Activated CD8-positive, alpha-beta memory T cell treated with anti-CD3 and anti-CD28 coated beads for 36 hours (primary cell): ENCODE measurements at regions not wholly inside any gene's neighbourhood (a gene's known extent, or its start where the extent isn't known, plus 50 kb on each side); places are given as distances from the start of the nearest gene placed in this dataset.

Source experiments
- CTCF ChIA-PET: fragments of 350-600 bp; sonication (Branson Sonifier 250); formaldehyde crosslinking; loops from one replicate; lab custom pipeline; 2021; ENCODE audit warnings: antibody characterized with exemption; lab: Charles Lee
- POLR2A ChIA-PET: fragments of 350-600 bp; sonication (Branson Sonifier 250); formaldehyde crosslinking; loops from one replicate; lab custom pipeline; 2021; ENCODE audit warnings: antibody characterized with exemption; lab: Charles Lee

DNA sequence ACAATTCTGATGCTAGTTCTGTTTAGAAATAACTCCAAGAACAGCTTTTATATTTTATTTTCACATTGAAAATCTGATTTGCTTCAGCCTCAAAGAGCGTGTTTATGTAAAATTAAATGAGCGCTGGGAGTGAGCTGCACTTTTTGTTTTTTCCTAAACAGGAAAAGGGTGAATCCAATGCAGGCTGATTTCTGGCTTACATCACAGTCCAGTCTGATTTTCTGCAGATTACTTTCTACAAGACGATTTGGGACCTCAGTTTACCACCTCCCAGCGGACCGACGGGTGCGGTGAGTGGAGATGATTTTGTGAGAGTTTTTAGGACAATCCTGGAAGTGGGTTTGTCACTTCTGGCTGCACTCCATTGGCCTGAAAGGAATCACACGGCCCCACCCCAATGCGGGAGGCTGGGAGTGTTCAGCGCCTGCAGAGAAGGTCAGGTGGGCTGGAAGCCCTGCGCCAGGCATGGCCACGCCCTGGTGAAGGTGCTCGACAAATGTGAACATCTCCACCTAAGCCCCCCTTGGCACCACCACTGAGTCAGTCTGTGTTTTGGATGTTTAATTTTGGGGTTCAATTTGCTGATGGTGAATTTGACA, 90.1 kb downstream of the ANKRD10 start:
- ChIA-PET POLR2A (no interaction called here), CTCF (no interaction called here)

DNA sequence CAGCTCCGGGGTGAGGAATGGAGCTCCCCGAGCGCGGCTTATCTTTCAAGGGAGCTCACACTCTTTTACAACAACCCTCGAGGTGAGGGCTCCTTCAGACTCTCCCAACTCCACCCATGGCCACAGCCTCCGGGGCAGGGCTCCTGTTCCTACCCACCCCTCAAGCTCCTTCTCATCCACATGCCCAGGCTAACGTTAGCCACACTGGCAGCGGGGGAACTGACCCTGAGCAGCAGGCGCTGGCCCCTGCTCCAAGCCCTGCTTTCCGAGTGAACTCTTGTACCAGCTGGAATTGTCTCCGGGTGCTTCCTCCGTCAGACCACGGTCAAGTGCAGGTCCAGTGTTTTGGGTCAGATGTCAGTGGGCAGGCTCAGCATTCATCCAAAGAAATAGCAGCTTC, 89.4 kb downstream of the ANKRD10 start:
- POLR2A ChIA-PET, result interaction anchor here (0.5 kb wide), 1 partner anchor 215 kb away, joined by 3 read pairs; no protein-coding TSS in a partner anchor
- CTCF ChIA-PET, result no interaction called here

DNA sequence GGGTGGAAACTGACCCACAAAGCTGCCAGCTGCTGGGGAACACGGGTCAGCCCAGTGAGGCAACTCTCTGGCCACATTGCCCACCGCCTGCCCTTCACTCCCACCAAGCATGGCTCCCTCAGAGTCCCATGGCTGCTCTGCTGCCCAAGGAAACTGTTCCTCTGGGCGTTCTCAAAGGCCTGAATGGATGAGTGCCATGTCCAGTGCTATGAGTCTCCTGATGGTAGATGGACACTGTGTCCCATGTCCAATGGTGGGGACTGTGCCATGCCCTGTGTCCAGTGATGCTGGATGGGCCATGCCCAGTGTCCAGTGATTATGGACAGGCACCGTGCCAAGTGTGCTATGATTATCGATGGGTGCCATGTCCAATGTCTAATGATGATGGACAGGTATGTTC, 88.8 kb downstream of the ANKRD10 start:
- POLR2A ChIA-PET, result interaction anchor here (0.5 kb wide), 1 partner anchor 216 kb away, joined by 3 read pairs; no protein-coding TSS in a partner anchor
- CTCF ChIA-PET, result no interaction called here

DNA sequence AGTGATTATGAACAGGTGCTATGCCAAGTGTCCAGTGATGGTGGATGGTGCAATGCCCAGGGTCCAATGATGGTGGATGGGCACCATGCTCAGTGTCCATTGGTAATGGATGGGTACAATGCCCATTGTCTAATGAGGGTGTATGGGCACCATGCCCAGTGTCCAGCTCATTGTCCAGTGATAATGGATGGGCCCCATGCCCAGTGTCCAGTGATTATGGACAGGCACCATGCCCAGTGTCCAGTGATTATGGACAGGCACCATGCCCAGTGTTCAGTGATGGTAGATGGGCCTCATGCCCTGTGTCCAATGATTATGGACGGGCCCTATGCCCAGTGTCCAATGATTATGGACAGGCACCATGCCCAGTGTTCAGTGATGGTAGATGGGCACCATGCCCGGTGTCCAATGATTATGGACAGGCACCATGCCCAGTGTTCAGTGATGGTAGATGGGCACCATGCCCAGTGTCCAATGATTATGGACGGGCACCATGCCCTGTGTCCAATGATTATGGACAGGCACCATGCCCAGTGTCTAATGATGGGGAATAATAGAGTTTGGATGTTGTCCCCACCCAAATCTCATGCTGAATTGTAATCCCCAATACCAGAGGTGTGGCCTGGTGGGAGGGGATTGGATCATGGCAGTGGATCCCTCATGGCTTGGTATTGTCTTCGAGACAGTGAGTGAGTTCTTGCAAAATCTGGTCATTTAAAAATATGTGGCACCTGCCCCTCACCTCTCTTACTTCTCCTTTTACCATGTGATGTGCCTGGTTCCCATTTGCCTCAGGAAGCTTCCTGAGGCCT, 87.8 kb downstream of the ANKRD10 start:
- ChIA-PET POLR2A (no interaction called here), CTCF (no interaction called here)
